ENCODE measurements at regions not wholly inside any gene's neighbourhood (a gene's known extent, or its start where the extent isn't known, plus 50 kb on each side); places are given as distances from the start of the nearest gene placed in this dataset.

DNA sequence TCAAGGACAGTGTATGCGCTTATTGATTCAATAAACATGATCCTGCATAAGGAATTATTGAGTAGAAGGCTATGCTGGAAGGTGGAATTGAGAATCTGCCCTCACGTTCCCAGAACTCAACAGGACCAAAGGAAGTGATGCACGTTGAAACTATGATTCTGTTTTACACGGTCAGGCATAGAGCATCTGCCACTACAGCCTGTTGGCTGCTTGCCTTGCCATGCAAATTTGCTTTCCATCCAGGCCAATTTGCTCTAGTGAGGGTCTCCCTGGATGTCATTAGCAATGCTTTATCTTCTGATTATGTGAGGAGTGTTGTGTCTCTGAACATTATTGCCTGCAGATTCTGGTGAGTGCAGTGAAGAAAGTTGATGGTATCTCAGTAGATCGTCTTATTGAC is 132.9 kb downstream of the ADRA2A start:
- TF ChIP-seq POLR2A (IDR thresholded peaks at IDR 0.05), result no peak
- TF ChIP-seq, protein P1, sequence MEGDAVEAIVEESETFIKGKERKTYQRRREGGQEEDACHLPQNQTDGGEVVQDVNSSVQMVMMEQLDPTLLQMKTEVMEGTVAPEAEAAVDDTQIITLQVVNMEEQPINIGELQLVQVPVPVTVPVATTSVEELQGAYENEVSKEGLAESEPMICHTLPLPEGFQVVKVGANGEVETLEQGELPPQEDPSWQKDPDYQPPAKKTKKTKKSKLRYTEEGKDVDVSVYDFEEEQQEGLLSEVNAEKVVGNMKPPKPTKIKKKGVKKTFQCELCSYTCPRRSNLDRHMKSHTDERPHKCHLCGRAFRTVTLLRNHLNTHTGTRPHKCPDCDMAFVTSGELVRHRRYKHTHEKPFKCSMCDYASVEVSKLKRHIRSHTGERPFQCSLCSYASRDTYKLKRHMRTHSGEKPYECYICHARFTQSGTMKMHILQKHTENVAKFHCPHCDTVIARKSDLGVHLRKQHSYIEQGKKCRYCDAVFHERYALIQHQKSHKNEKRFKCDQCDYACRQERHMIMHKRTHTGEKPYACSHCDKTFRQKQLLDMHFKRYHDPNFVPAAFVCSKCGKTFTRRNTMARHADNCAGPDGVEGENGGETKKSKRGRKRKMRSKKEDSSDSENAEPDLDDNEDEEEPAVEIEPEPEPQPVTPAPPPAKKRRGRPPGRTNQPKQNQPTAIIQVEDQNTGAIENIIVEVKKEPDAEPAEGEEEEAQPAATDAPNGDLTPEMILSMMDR (IDR thresholded peaks at IDR 0.05), result no peak
